Heart right ventricle (tissue), 16 donors: ENCODE measurements at regions not wholly inside any gene's neighbourhood (a gene's known extent, or its start where the extent isn't known, plus 50 kb on each side); places are given as distances from the start of the nearest gene placed in this dataset.

Experiments
- ATAC-seq, 8 donors: fragments of 200-7000 bp; cut with Tn5 transposase; one replicate each; pipeline ENCODE4 v1.9.1; 2020; ENCODE audit warnings: mild to moderate bottlenecking in 8 of 8, moderate library complexity in 8 of 8, moderate number of reproducible peaks in 1 of 8
- DNase-seq, 2 donors: peaks; one replicate each; pipeline ENCODE4 v3.0.0-alpha.2; 2020
- H3K27ac ChIP-seq, 10 donors: fragments of 200-600 bp; sonication (generic) in 2 of 10; one replicate each; pipeline versions ENCODE4 v1.5.0 to v1.8.0; 2020 to 2022; ENCODE audit warnings: mild to moderate bottlenecking in 3 of 10
- H3K27me3 ChIP-seq, 7 donors: fragments of 200-600 bp; one replicate each; pipeline ENCODE4 v1.8.0; 2021 to 2022; ENCODE audit warnings: mild to moderate bottlenecking in 2 of 7
- H3K36me3 ChIP-seq, 9 donors: fragments of 200-600 bp; sonication (generic) in 1 of 9; one replicate each; pipeline versions ENCODE4 v1.5.0 to v1.8.0; 2020 to 2022; ENCODE audit warnings: mild to moderate bottlenecking in 2 of 9
- H3K4me1 ChIP-seq, 9 donors: fragments of 200-600 bp; sonication (generic) in 1 of 9; one replicate each; pipeline versions ENCODE4 v1.5.0 to v1.8.0; 2020 to 2022; ENCODE audit warnings: mild to moderate bottlenecking in 4 of 9
- H3K4me3 ChIP-seq, 10 donors: fragments of 200-600 bp; sonication (generic) in 2 of 10; one replicate each; pipeline versions ENCODE4 v1.5.0 to v1.8.0; 2020 to 2022; ENCODE audit warnings: mild to moderate bottlenecking in 7 of 10, moderate library complexity in 2 of 10
- H3K9me3 ChIP-seq, 11 donors: fragments of 200-600 bp in 10 of 11; sonication (generic) in 2 of 11; one replicate each; pipeline versions ENCODE4 v1.5.0 to v1.8.0; 2013 to 2022; ENCODE audit warnings: mild to moderate bottlenecking in 2 of 11, control low read depth in 1 of 11, moderate library complexity in 1 of 11
- CTCF ChIP-seq, 9 donors: fragments of 200-600 bp; sonication (generic) in 2 of 9; IDR thresholded peaks; one replicate each; pipeline versions ENCODE4 v1.5.0 to v1.8.0; 2021 to 2022; ENCODE audit warnings: antibody characterized with exemption in 9 of 9, mild to moderate bottlenecking in 5 of 9, moderate library complexity in 1 of 9
- WGBS, 2 donors: extraction: QIAGEN DNeasy Blood & Tissue Kit; methylation state at CpG; one replicate each; pipeline ENCODE4 v1.1.7; 2013; ENCODE audit warnings: inconsistent platforms in 1 of 2; 5-methylcytosine and 5-hydroxymethylcytosine counted together
- intact Hi-C, 10 donors: fragments of 100-400 bp; cut with DNase I; formaldehyde crosslinking; loops; one replicate each; pipeline versions ENCODE4 v1.11.1 to v1.14.2; 2022
- donor health status: Arrhythmogenic right ventricular cardiomyopathy.
- donor health status: ischemic (EF 13 %, LVEDD 7.1; RV severe dilation, severe dysfunction).
- donor health status: healthy with polysubstance abuse.
- donor health status: DM: no; HTN: yes; CAD: no.
- donor health status: DM: no; HTN: no; CAD: no.
- donor health status: ischemic (EF 25% LVEDD 6.9; RV normal size, moderate dysfunction).
- donor health status: ischemic (EF 25% LVEDD 5.7; RV mildly dilated, moderate dysfunction).
- donor health status: healthy.
- donor health status: DM: yes; HTN: yes; CAD: no.
- donor health status: Ischemic cardiomyopathy.
- donor health status: ischemic (EF 35%, LVEDD 5.7; RV mildly dilated, moderate dysfunction).
- donor health status: nonischemic (EF 11% LVEDD 7.7; RV severe dilation, severe dysfunction).
- donor health status: DM: yes; HTN: yes; CAD: no.
- donor health status: PGD.
- donor health status: ischemic (EF 29% LVEDD 5.4; RV normal size, mild dysfunction).
- donor health status: nonischemic (EF 23%, LVEDD 6.1; RV moderate dilation, normal function).

GRCh38 chr11:104572279-104572678, 326.0 kb downstream of the CASP12 start:
- no peak for TF ChIP-seq CTCF (IDR thresholded peaks at IDR 0.05)
- no peaks in the 10 kb centered on the region for H3K27me3 ChIP-seq
- WGBS, 2 donors: 61 to 62% methylated on average over 2 of the region's 2 CpGs
- H3K9me3 ChIP-seq: peaks cover 0 to 10% (median 3%) of the 10 kb centered on the region in 11 donors
- H3K4me3 ChIP-seq: no peak overlapping the region
- DNase-seq (no peak), ATAC-seq (no peak)
- intact Hi-C loops: no loop called here
- H3K4me1 ChIP-seq: no peaks in the 10 kb centered on the region
- H3K36me3 ChIP-seq: no peaks in the 10 kb centered on the region
- H3K27ac ChIP-seq: no peak overlapping the region

DNA sequence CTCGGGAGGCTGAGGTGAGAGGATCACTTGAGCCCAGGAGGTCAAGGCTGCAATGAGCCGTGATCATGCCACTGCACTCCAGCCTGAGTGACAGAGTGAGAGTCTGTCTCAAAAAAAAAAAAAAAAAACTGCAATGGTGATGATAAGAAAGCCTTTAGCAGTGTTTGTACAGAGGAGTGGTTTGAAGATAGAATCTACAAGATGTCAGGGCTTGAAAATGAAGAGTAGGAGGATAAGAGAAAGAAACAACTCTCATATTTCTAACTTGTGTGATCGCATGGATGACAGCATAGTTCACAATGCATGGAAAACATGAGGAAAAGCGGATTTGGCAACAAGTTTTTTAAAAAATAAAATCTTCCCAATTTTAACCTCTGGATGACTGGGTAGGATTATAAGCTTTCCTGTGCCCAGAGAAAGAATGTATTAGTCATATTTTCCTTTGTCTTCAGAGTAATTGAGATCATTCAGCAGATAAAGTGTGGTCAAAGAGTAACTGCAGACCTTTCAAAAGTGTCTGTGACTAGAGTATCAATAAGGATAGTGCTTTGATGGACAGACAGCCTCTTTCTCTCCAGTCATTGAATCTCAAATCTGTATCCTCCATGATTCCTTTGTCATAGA, 328.1 kb downstream of the CASP12 start:
- DNase-seq (no peak), ATAC-seq (no peak)
- Histone ChIP-seq H3K27ac (no peak overlapping the region), H3K27me3 (no peaks in the 10 kb centered on the region), H3K36me3 (no peaks in the 10 kb centered on the region), H3K4me3 (no peak overlapping the region), H3K4me1 (no peaks in the 10 kb centered on the region), H3K9me3 (peaks cover 0 to 14% (median 0%) of the 10 kb centered on the region in 11 donors)
- intact Hi-C loops: no loop called here
- 78 to 83% methylated on average over 4 of the region's 4 CpGs for WGBS, 2 donors
- no peak for TF ChIP-seq CTCF (IDR thresholded peaks at IDR 0.05)

DNA sequence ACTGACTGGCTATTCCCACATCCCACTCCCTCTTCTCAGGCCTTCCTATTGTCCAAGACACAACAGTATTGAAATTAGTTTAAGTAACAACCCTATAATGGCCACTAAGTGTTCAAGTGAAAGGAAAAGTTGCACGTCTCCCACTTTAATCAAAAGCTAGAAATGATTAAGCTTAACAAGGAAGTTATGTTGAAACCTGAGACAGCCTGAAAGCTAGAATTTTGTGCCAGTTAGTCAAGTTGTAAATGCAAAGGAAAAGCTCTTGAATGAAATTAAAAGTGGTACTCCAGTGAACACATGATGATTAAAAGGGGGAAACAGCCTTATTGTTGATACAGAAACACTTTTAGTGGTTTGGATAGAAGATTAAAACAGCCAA, 332.7 kb downstream of the CASP12 start:
- Histone ChIP-seq H3K4me1 (no peaks in the 10 kb centered on the region), H3K27me3 (no peaks in the 10 kb centered on the region), H3K9me3 (peaks cover 0 to 12% (median 0%) of the 10 kb centered on the region in 11 donors), H3K36me3 (no peaks in the 10 kb centered on the region), H3K27ac (no peak overlapping the region), H3K4me3 (no peak overlapping the region)
- intact Hi-C loops: no loop called here
- TF ChIP-seq CTCF (IDR thresholded peaks at IDR 0.05): no peak
- DNase-seq (no peak), ATAC-seq (no peak)
- whole genome bisulfite sequencing, 2 donors: 32 to 40% methylated on average over 1 of the region's 1 CpG

DNA sequence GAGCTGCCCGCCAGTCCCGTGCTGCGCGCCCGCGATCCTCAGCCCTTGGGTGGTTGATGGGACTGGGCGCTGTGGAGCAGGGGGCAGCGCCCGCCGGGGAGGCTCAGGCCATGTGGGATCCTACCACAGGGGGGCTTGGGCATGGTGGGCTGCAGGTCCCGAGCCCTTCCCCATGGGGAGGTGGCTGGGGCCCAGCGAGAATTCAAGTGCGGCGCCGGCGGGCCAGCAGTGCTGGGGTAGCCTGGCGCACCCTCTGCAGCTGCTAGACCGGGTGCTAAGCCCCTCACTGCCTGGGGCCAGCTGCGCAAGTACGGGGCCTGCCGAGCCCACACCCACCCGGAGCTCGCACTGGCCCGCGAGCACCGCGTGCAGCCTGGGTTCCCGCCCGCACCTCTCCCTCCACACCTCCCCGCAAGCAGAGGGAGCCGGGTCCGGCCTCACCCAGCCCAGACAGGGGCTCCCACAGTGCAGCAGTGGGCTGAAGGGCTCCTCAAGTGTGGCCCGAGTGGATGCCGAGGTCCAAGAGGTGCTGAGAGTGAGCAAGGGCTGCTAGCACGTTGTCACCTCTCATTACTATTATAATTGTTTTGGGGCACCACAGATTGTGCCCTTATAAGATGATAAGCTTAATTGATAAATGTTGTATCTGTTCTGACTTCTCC, 333.2 kb downstream of the CASP12 start:
- Histone ChIP-seq H3K36me3 (no peaks in the 10 kb centered on the region), H3K4me1 (no peaks in the 10 kb centered on the region), H3K9me3 (peaks cover 0 to 12% (median 0%) of the 10 kb centered on the region in 11 donors), H3K27me3 (no peaks in the 10 kb centered on the region), H3K4me3 (no peak overlapping the region), H3K27ac (no peak overlapping the region)
- no peak for TF ChIP-seq CTCF (IDR thresholded peaks at IDR 0.05)
- intact Hi-C loops: no loop called here
- WGBS, 2 donors: 97 to 98% methylated on average over 35 of the region's 35 CpGs
- ATAC-seq (no peak), DNase-seq (no peak)
